Right atrium auricular region (tissue), 2 donors: ENCODE measurements at regions not wholly inside any gene's neighbourhood (a gene's known extent, or its start where the extent isn't known, plus 50 kb on each side); places are given as distances from the start of the nearest gene placed in this dataset.

Source experiments
- DNase-seq: peaks from one replicate; pipeline ENCODE4 v3.0.0-alpha.2; 2019; ENCODE audit warnings: low spot score
- H3K27ac ChIP-seq, 2 donors: fragments of 200-600 bp; sonication (generic); 1 replicate in 1 of 2; 2 replicates in 1 of 2; pipeline ENCODE4 v1.5.1; 2016 to 2019
- H3K27me3 ChIP-seq, 2 donors: fragments of 200-600 bp; sonication (generic); one replicate each; pipeline versions ENCODE4 v1.5.1 to v1.6.0; 2017 to 2019
- H3K36me3 ChIP-seq: fragments of 200-600 bp; sonication (generic); one replicate; pipeline ENCODE4 v1.5.1; 2016
- H3K4me1 ChIP-seq, 2 donors: fragments of 200-600 bp; sonication (generic); one replicate each; pipeline versions ENCODE4 v1.5.1 to v1.6.0; 2017 to 2019
- H3K4me3 ChIP-seq, 2 donors: fragments of 200-600 bp; sonication (generic); 1 replicate in 1 of 2; 2 replicates in 1 of 2; pipeline ENCODE4 v1.5.1; 2017 to 2019; ENCODE audit warnings: mild to moderate bottlenecking in 1 of 2, moderate library complexity in 1 of 2
- H3K9me3 ChIP-seq, 2 donors: fragments of 200-600 bp; sonication (generic); one replicate each; pipeline ENCODE4 v1.5.1; 2019
- CTCF ChIP-seq, 2 donors: fragments of 200-600 bp; sonication (generic); IDR thresholded peaks; one replicate each; pipeline ENCODE4 v1.5.1; 2019; ENCODE audit warnings: antibody characterized with exemption in 2 of 2

GRCh38 chr3:113058188-113058587, 67.4 kb downstream of the GTPBP8 start:
- no peaks in the 10 kb centered on the region for H3K9me3 ChIP-seq
- no peaks in the 10 kb centered on the region for H3K27me3 ChIP-seq
- H3K27ac ChIP-seq, result no peak overlapping the region
- H3K4me1 ChIP-seq, result no peaks in the 10 kb centered on the region
- no peak for DNase-seq
- H3K36me3 ChIP-seq, result no peaks in the 10 kb centered on the region
- no peak overlapping the region for H3K4me3 ChIP-seq
- no peak for TF ChIP-seq CTCF (IDR thresholded peaks at IDR 0.05)

DNA sequence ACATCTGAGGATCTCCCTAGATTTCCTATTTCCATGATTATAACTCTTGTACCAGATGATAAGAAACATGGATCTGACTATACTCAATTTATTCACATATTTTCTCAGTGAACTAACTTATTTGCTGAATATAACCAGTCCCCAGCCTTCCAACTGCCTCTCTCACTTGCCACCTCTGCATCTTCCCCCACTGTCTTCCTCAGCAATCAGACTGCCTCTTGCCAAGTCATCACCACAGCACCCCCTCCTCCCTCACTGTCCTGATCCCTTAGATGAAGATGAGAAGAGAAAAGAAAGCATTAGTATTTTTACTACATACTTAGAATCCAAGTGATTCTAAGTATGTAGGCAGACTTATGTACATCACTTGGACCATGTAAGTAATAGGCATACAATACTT, 71.9 kb downstream of the GTPBP8 start:
- no peak overlapping the region for H3K4me3 ChIP-seq
- TF ChIP-seq CTCF (IDR thresholded peaks at IDR 0.05), result no peak
- no peaks in the 10 kb centered on the region for H3K27me3 ChIP-seq

DNA sequence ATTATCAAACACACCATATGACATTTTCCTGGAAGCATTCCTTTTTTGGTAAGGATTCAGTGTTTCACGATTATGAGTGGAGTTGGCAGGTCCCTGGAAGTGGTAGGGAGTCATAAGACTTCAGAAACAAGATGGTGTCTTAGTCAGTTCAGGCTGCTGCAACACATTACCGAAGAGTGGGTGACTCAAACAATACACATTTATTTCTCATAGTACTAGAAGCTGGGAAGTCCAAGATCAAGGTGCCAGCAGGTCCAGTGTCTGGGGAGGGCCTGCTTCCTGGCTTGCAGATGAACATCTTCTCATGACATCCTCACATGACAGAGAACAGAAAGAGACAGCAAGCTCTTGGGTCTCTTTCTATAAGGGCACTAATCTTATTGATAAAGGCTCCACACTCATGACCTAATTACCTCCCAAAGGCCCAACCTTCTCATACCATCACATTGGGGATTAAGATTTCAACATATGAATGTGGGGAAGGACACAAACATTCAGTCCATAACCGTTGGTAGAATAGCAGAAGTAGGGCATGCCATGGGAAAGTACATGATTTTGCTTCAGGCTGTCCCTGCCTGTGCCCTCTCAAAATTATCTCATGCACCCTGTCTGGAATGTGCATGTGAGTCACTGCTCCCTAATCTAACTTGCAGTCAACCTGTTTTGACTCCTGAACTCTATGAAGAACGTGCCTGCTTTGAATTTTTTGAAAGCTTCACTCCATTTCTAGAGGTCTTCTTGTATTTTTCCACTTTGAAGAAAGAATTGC, 72.5 kb downstream of the GTPBP8 start:
- Histone ChIP-seq H3K27me3 (no peaks in the 10 kb centered on the region), H3K4me3 (no peak overlapping the region), H3K9me3 (peaks cover 0 to 6% of the 10 kb centered on the region in 2 donors), H3K27ac (no peak overlapping the region), H3K36me3 (no peaks in the 10 kb centered on the region), H3K4me1 (no peaks in the 10 kb centered on the region)
- no peak for TF ChIP-seq CTCF (IDR thresholded peaks at IDR 0.05)
- DNase-seq, result no peak

More for the DNA sequence above, 71.9 kb downstream of the GTPBP8 start:
- Histone ChIP-seq H3K4me1 (no peaks in the 10 kb centered on the region), H3K27ac (no peak overlapping the region), H3K36me3 (no peaks in the 10 kb centered on the region), H3K9me3 (peaks cover 0 to 6% of the 10 kb centered on the region in 2 donors)
- DNase-seq, result no peak

DNA sequence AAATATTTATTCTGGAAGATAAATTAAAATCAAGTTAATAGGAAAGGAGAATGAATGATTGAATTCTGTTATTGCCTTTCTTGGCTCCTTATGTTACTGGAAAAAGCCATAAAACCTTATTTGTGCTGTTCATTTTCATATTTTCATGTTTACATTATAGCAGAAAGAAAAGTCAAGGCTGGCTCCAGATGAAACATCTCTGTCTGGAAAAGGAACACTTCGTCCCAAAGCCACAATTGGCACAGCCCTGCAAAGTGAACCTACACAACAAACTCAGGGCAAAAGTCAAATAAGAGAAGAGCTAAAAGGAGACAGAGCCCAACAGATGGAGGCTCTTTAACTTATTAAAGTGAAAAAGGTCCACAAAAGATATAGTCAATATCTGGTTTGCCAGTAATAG, 73.4 kb downstream of the GTPBP8 start:
- no peak for DNase-seq
- H3K36me3 ChIP-seq, result no peaks in the 10 kb centered on the region
- no peaks in the 10 kb centered on the region for H3K27me3 ChIP-seq
- peaks cover 0 to 6% of the 10 kb centered on the region in 2 donors for H3K9me3 ChIP-seq
- no peak for TF ChIP-seq CTCF (IDR thresholded peaks at IDR 0.05)
- no peaks in the 10 kb centered on the region for H3K4me1 ChIP-seq
- no peak overlapping the region for H3K27ac ChIP-seq
- no peak overlapping the region for H3K4me3 ChIP-seq

DNA sequence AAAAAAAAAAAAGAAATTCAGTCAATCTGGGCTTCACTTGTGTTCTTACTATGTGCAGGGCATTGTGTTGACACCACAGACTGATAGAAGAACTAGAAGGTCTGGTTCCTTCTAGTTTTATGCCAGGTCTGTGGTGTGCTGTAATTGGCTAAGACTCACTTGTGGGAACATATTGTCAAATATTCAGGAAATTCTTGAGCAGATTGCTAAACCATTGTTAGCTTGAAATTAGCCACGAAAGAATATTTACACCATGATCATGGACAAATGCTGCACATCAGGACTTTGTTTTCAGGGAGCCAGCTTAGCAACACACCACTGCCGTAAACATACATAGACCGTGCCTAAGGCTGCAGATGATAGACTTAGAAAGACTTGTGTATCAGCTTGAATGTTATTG, 74.6 kb downstream of the GTPBP8 start:
- H3K27me3 ChIP-seq, result no peaks in the 10 kb centered on the region
- DNase-seq, result no peak
- H3K36me3 ChIP-seq, result no peaks in the 10 kb centered on the region
- TF ChIP-seq CTCF (IDR thresholded peaks at IDR 0.05), result no peak
- H3K9me3 ChIP-seq, result peaks cover 0 to 6% of the 10 kb centered on the region in 2 donors
- H3K4me3 ChIP-seq, result no peak overlapping the region
- no peaks in the 10 kb centered on the region for H3K4me1 ChIP-seq
- no peak overlapping the region for H3K27ac ChIP-seq
